H1 (cell line): ENCODE measurements at regions not wholly inside any gene's neighbourhood (a gene's known extent, or its start where the extent isn't known, plus 50 kb on each side); places are given as distances from the start of the nearest gene placed in this dataset.

Source experiments
- CTCF ChIA-PET: fragments of 300-600 bp; sonication (Branson Sonifier 250); formaldehyde crosslinking; loops from one replicate; lab custom pipeline; 2021; ENCODE audit not compliant: partially characterized antibody; lab: Charles Lee
- POLR2A ChIA-PET: fragments of 300-600 bp; sonication (Branson Sonifier 250); formaldehyde crosslinking; loops from one replicate; lab custom pipeline; 2021; ENCODE audit warnings: inconsistent platforms; ENCODE audit not compliant: partially characterized antibody; lab: Charles Lee
- DNase-seq, 2 experiments: peaks; one replicate each; pipeline versions ENCODE4 v3.0.0 to v3.0.0-alpha.2; 2010 to 2022; ENCODE audit warnings: low spot score in 2 of 2, low read depth in 1 of 2, mixed read lengths in 1 of 2
- FAIRE-seq: peaks from 2 replicates; lab custom pipeline; 2011; peaks lifted over from hg19 to GRCh38; lab: Jason Lieb, UNC
- H2AFZ ChIP-seq: 2 replicates; pipeline ENCODE4 v1.8.1; 2012; ENCODE audit warnings: low read length, inconsistent platforms
- H2AK5ac ChIP-seq: 2 replicates; pipeline ENCODE4 v1.6.1; 2013; ENCODE audit warnings: low read depth, low read length
- H2BK120ac ChIP-seq: replicated peaks from 2 replicates; pipeline ENCODE3; 2013; ENCODE audit warnings: low read depth, low read length, inconsistent platforms
- H2BK12ac ChIP-seq: 2 replicates; pipeline ENCODE4 v1.6.1; 2013; ENCODE audit warnings: low read depth, low read length
- H2BK15ac ChIP-seq: 2 replicates; pipeline ENCODE4 v1.6.1; 2013; ENCODE audit warnings: low read length
- H2BK20ac ChIP-seq: 2 replicates; pipeline ENCODE4 v1.6.1; 2013; ENCODE audit warnings: low read length
- H2BK5ac ChIP-seq: 2 replicates; pipeline ENCODE4 v1.6.1; 2013; ENCODE audit warnings: low read depth, low read length
- H3K14ac ChIP-seq: 2 replicates; pipeline ENCODE4 v1.6.1; 2013; ENCODE audit warnings: inconsistent platforms; ENCODE audit not compliant: insufficient read length
- H3K18ac ChIP-seq: 2 replicates; pipeline ENCODE4 v1.6.1; 2013; ENCODE audit warnings: low read length; ENCODE audit errors: extremely low read depth
- H3K23ac ChIP-seq: 2 replicates; pipeline ENCODE4 v1.6.1; 2013; ENCODE audit warnings: inconsistent platforms; ENCODE audit not compliant: insufficient read length
- H3K23me2 ChIP-seq: 2 replicates; pipeline ENCODE4 v1.6.1; 2013; ENCODE audit warnings: low read depth, low read length
- H3K27ac ChIP-seq: 2 replicates; pipeline ENCODE4 v1.6.1; 2011; ENCODE audit warnings: low read depth, low read length, inconsistent platforms
- H3K27me3 ChIP-seq, 4 experiments: replicated peaks in 1 of 4; 1 replicate in 1 of 4; 2 replicates in 3 of 4; pipeline versions ENCODE4 v1.6.1 to v1.8.1; 2011 to 2013; ENCODE audit warnings: low read length in 3 of 4, mild to moderate bottlenecking in 3 of 4, inconsistent platforms in 2 of 4, mixed read lengths in 2 of 4, moderate library complexity in 1 of 4; ENCODE audit not compliant: control insufficient read depth in 3 of 4, insufficient read depth in 3 of 4; ENCODE audit errors: extremely low read depth in 1 of 4
- H3K36me3 ChIP-seq, 4 experiments: 2 replicates each; pipeline versions ENCODE4 v1.6.1 to v1.8.1; 2011 to 2013; ENCODE audit warnings: mild to moderate bottlenecking in 4 of 4, low read length in 3 of 4, moderate library complexity in 2 of 4, control low read depth in 1 of 4, inconsistent platforms in 1 of 4; ENCODE audit not compliant: insufficient read depth in 4 of 4, control insufficient read depth in 2 of 4
- H3K4ac ChIP-seq: replicated peaks from 2 replicates; pipeline ENCODE3; 2013; ENCODE audit warnings: low read length, low read depth, mixed read lengths, inconsistent platforms; ENCODE audit not compliant: insufficient read length
- H3K4me1 ChIP-seq, 4 experiments: replicated peaks in 1 of 4; 1 replicate in 1 of 4; 2 replicates in 3 of 4; pipeline versions ENCODE4 v1.6.1 to v1.8.1; 2011 to 2013; ENCODE audit warnings: low read length in 3 of 4, inconsistent platforms in 2 of 4, mixed read lengths in 1 of 4; ENCODE audit not compliant: insufficient read depth in 4 of 4, control insufficient read depth in 3 of 4
- H3K4me2 ChIP-seq, 2 experiments: 2 replicates each; pipeline versions ENCODE4 v1.6.1 to v1.8.1; 2011 to 2013; ENCODE audit warnings: low read depth in 2 of 2, low read length in 2 of 2, control low read depth in 1 of 2, inconsistent platforms in 1 of 2, mild to moderate bottlenecking in 1 of 2; ENCODE audit not compliant: insufficient read depth in 1 of 2
- H3K4me3 ChIP-seq, 4 experiments: fragments of 200-600, 300-600 bp in 1 of 4; sonication (generic), shearing (Covaris generic), sonication (Bioruptor Twin) in 1 of 4; 2 replicates each; pipeline versions ENCODE4 v1.5.1 to v1.8.1; 2011 to 2016; ENCODE audit warnings: low read length in 4 of 4, low read depth in 3 of 4, control low read depth in 2 of 4, inconsistent platforms in 2 of 4, mild to moderate bottlenecking in 2 of 4, mixed read lengths in 1 of 4, moderate library complexity in 1 of 4; ENCODE audit not compliant: insufficient read depth in 2 of 4; ENCODE audit errors: extremely low read depth in 1 of 4
- H3K56ac ChIP-seq: replicated peaks from 2 replicates; pipeline ENCODE3; 2013; ENCODE audit warnings: low read depth, mild to moderate bottlenecking, mixed read lengths, low read length, inconsistent platforms; ENCODE audit not compliant: insufficient read length
- H3K79me1 ChIP-seq: 2 replicates; pipeline ENCODE4 v1.6.1; 2013; ENCODE audit warnings: low read depth, low read length, control low read depth
- H3K79me2 ChIP-seq, 2 experiments: 2 replicates each; pipeline versions ENCODE4 v1.6.1 to v1.8.1; 2012 to 2013; ENCODE audit warnings: low read length in 2 of 2, mild to moderate bottlenecking in 2 of 2, inconsistent platforms in 1 of 2; ENCODE audit not compliant: insufficient read depth in 2 of 2, control insufficient read depth in 1 of 2
- H3K9ac ChIP-seq, 4 experiments: replicated peaks in 1 of 4; 1 replicate in 1 of 4; 2 replicates in 3 of 4; pipeline versions ENCODE4 v1.6.1 to v1.8.1; 2011 to 2013; ENCODE audit warnings: low read depth in 3 of 4, low read length in 3 of 4, control low read depth in 2 of 4, mild to moderate bottlenecking in 2 of 4, moderate library complexity in 2 of 4, inconsistent platforms in 1 of 4; ENCODE audit errors: extremely low read depth in 1 of 4
- H3K9me3 ChIP-seq, 2 experiments: 2 replicates each; pipeline versions ENCODE4 v1.6.1 to v1.8.1; 2012 to 2013; ENCODE audit warnings: mild to moderate bottlenecking in 2 of 2, moderate library complexity in 2 of 2, control low read depth in 1 of 2, inconsistent platforms in 1 of 2, low read depth in 1 of 2, low read length in 1 of 2, mixed read lengths in 1 of 2; ENCODE audit not compliant: insufficient read depth in 2 of 2
- H4K20me1 ChIP-seq, 2 experiments: replicated peaks in 1 of 2; 2 replicates each; pipeline versions ENCODE3 to v1.8.1; 2011 to 2013; ENCODE audit warnings: inconsistent platforms in 2 of 2, low read length in 2 of 2, mild to moderate bottlenecking in 1 of 2; ENCODE audit not compliant: insufficient read depth in 2 of 2, control insufficient read depth in 1 of 2
- H4K5ac ChIP-seq: 2 replicates; pipeline ENCODE4 v1.6.1; 2013; ENCODE audit warnings: low read length, low read depth, mixed read lengths, inconsistent platforms; ENCODE audit not compliant: insufficient read length
- H4K8ac ChIP-seq: 2 replicates; pipeline ENCODE4 v1.8.0; 2013; ENCODE audit warnings: mild to moderate bottlenecking, moderate library complexity, low read length, inconsistent platforms; ENCODE audit not compliant: insufficient read depth; ENCODE audit errors: extremely low read depth
- H4K91ac ChIP-seq: replicated peaks from 2 replicates; pipeline ENCODE3; 2013; ENCODE audit warnings: low read length, mixed read lengths, inconsistent platforms; ENCODE audit not compliant: insufficient read length
- CHD1 ChIP-seq: IDR thresholded peaks from 2 replicates; pipeline ENCODE4 v1.6.1; 2012; ENCODE audit warnings: low read depth, low read length, improper control_type of control experiment
- CHD2 ChIP-seq: IDR thresholded peaks from 2 replicates; pipeline ENCODE4 v1.6.1; 2012; ENCODE audit warnings: low read length, improper control_type of control experiment
- FOSL1 ChIP-seq: IDR thresholded peaks from 2 replicates; pipeline ENCODE4 v1.6.1; 2011; ENCODE audit warnings: mild to moderate bottlenecking, low read depth, low read length, moderate library complexity; ENCODE audit not compliant: insufficient read depth
- HDAC6 ChIP-seq: IDR thresholded peaks from one replicate; pipeline ENCODE4 v1.7.1; 2012; ENCODE audit warnings: low read depth, mild to moderate bottlenecking, inconsistent platforms, low read length, moderate library complexity
- PHF8 ChIP-seq: fragments of 200-600 bp; sonication (generic); conservative IDR thresholded peaks from 2 replicates; pipeline ENCODE4 v1.7.1; 2012; ENCODE audit warnings: low read depth, mild to moderate bottlenecking, inconsistent platforms, low read length, moderate library complexity
- RBBP5 ChIP-seq: IDR thresholded peaks from 2 replicates; pipeline ENCODE4 v1.7.1; 2012; ENCODE audit warnings: low read depth, mild to moderate bottlenecking, inconsistent platforms, low read length, moderate library complexity, borderline replicate concordance
- SP1 ChIP-seq: IDR thresholded peaks from 2 replicates; pipeline ENCODE4 v1.6.1; 2011; ENCODE audit warnings: low read depth, low read length
- ZNF274 ChIP-seq: IDR thresholded peaks from 2 replicates; pipeline ENCODE4 v1.7.0; 2012; ENCODE audit warnings: low read length, borderline replicate concordance; ENCODE audit errors: extremely low read depth
- WGBS, 2 experiments: shearing (Covaris generic) in 1 of 2; methylation state at CpG; one replicate each; pipeline versions ENCODE4 v1.1.6 to v1.1.7; 2013 to 2015; ENCODE audit warnings: low lambda C conversion rate in 2 of 2, mixed read lengths in 2 of 2, inconsistent platforms in 1 of 2, low coverage in 1 of 2, missing lambda C conversion rate in 1 of 2; ENCODE audit not compliant: insufficient replicate concordance in 2 of 2, insufficient coverage in 1 of 2, insufficient read length in 1 of 2; ENCODE audit errors: extremely low coverage in 1 of 2, missing lambda C conversion rate in 1 of 2; 5-methylcytosine and 5-hydroxymethylcytosine counted together

GRCh38 chr12:77630344-77630743 is 200.3 kb upstream of the NAV3 start:
- Histone ChIP-seq H2AK5ac (no peak overlapping the region), H3K4me2 (no peak overlapping the region), H3K27ac (no peak overlapping the region), H3K79me2 (no peaks in the 10 kb centered on the region), H3K18ac (no peak overlapping the region), H3K4me1 (no peaks in the 10 kb centered on the region), H3K23ac (no peak overlapping the region), H4K8ac (no peak overlapping the region), H2BK5ac (no peak overlapping the region), H3K4ac (no peak overlapping the region), H3K27me3 (no peaks in the 10 kb centered on the region), H2BK120ac (no peak overlapping the region), H2BK15ac (no peak overlapping the region), H3K56ac (no peak overlapping the region), H4K20me1 (no peaks in the 10 kb centered on the region), H4K91ac (no peak overlapping the region), H4K5ac (no peak overlapping the region), H3K14ac (no peak overlapping the region), H3K4me3 (no peak overlapping the region), H2AFZ (no peak overlapping the region), H2BK12ac (no peak overlapping the region), H3K9ac (no peak overlapping the region), H2BK20ac (no peak overlapping the region), H3K9me3 (no peaks in the 10 kb centered on the region), H3K36me3 (no peaks in the 10 kb centered on the region), H3K23me2 (no peaks in the 10 kb centered on the region), H3K79me1 (no peaks in the 10 kb centered on the region)
- FAIRE-seq (no peak), DNase-seq (no peak)
- 87% methylated on average over 3 of the region's 3 CpGs; no CpG with 5 or more reads in 1 of the 2 experiments for WGBS, 2 experiments
- POLR2A ChIA-PET, result no interaction called here
- CTCF ChIA-PET, result no interaction called here
- TF ChIP-seq FOSL1 (no peak), CHD1 (no peak), HDAC6 (no peak), CHD2 (no peak), PHF8 (no peak), SP1 (no peak), ZNF274 (no peak), RBBP5 (no peak)
